H9 (cell line): ENCODE measurements at regions not wholly inside any gene's neighbourhood (a gene's known extent, or its start where the extent isn't known, plus 50 kb on each side); places are given as distances from the start of the nearest gene placed in this dataset.

Experiments
- DNase-seq: peaks from one replicate; pipeline ENCODE4 v3.0.0-alpha.2; 2017
- H2AFZ ChIP-seq: one replicate; pipeline ENCODE4 v1.6.1; 2013; ENCODE audit warnings: mild to moderate bottlenecking, low read length, control low read depth, moderate library complexity
- H2AK5ac ChIP-seq: 2 replicates; pipeline ENCODE4 v1.6.1; 2013; ENCODE audit warnings: low read length, control low read depth, mixed read lengths; ENCODE audit not compliant: insufficient read length
- H2BK120ac ChIP-seq: one replicate; pipeline ENCODE4 v1.6.1; 2013; ENCODE audit warnings: low read depth, mild to moderate bottlenecking, low read length, control low read depth, inconsistent platforms; ENCODE audit not compliant: poor library complexity, severe bottlenecking
- H2BK12ac ChIP-seq: 2 replicates; pipeline ENCODE4 v1.6.1; 2013; ENCODE audit warnings: low read length, control low read depth, mixed read lengths, low read depth; ENCODE audit not compliant: insufficient read length
- H2BK15ac ChIP-seq: 2 replicates; pipeline ENCODE4 v1.6.1; 2013; ENCODE audit warnings: low read depth, low read length, control low read depth
- H2BK20ac ChIP-seq: one replicate; pipeline ENCODE4 v1.6.1; 2013; ENCODE audit warnings: low read depth, mild to moderate bottlenecking, low read length, control low read depth, inconsistent platforms; ENCODE audit not compliant: poor library complexity, severe bottlenecking
- H2BK5ac ChIP-seq: 2 replicates; pipeline ENCODE4 v1.6.1; 2013; ENCODE audit warnings: low read length, control low read depth, mixed read lengths; ENCODE audit not compliant: insufficient read length
- H3K14ac ChIP-seq: 2 replicates; pipeline ENCODE4 v1.6.1; 2013; ENCODE audit warnings: low read length, control low read depth; ENCODE audit not compliant: insufficient read depth
- H3K18ac ChIP-seq: 2 replicates; pipeline ENCODE4 v1.6.1; 2013; ENCODE audit warnings: low read depth, mild to moderate bottlenecking, mixed read lengths, low read length, control low read depth; ENCODE audit not compliant: insufficient read length
- H3K23ac ChIP-seq: 2 replicates; pipeline ENCODE4 v1.6.1; 2013; ENCODE audit warnings: low read length, control low read depth, mixed read lengths, low read depth; ENCODE audit not compliant: insufficient read length
- H3K23me2 ChIP-seq: 2 replicates; pipeline ENCODE4 v1.6.1; 2013; ENCODE audit warnings: low read depth, mild to moderate bottlenecking, mixed read lengths, low read length, control low read depth; ENCODE audit not compliant: insufficient read length, poor library complexity, severe bottlenecking
- H3K27ac ChIP-seq: 2 replicates; pipeline ENCODE4 v1.5.1; 2013; ENCODE audit warnings: low read length, control low read depth, mixed read lengths, low read depth; ENCODE audit not compliant: insufficient read length
- H3K27me3 ChIP-seq: 2 replicates; pipeline ENCODE4 v1.6.1; 2013; ENCODE audit warnings: low read length, control low read depth, inconsistent platforms; ENCODE audit not compliant: insufficient read depth
- H3K4ac ChIP-seq: 2 replicates; pipeline ENCODE4 v1.6.1; 2013; ENCODE audit warnings: low read depth, mild to moderate bottlenecking, control low read depth, inconsistent platforms, low read length, moderate library complexity
- H3K4me1 ChIP-seq: 2 replicates; pipeline ENCODE4 v1.6.1; 2013; ENCODE audit warnings: low read length, control low read depth, inconsistent platforms; ENCODE audit not compliant: insufficient read depth
- H3K4me2 ChIP-seq: 2 replicates; pipeline ENCODE4 v1.6.1; 2013; ENCODE audit warnings: low read length, control low read depth, mixed read lengths; ENCODE audit not compliant: insufficient read length, insufficient read depth
- H3K56ac ChIP-seq: 2 replicates; pipeline ENCODE4 v1.6.1; 2013; ENCODE audit warnings: low read depth, mild to moderate bottlenecking, mixed read lengths, low read length, control low read depth; ENCODE audit not compliant: insufficient read length
- H3K79me1 ChIP-seq: 2 replicates; pipeline ENCODE4 v1.6.1; 2013; ENCODE audit warnings: low read depth, mild to moderate bottlenecking, moderate library complexity, low read length, control low read depth, inconsistent platforms; ENCODE audit not compliant: insufficient read depth, poor library complexity, severe bottlenecking
- H3K79me2 ChIP-seq: 2 replicates; pipeline ENCODE4 v1.6.1; 2013; ENCODE audit warnings: low read length, control low read depth, inconsistent platforms; ENCODE audit not compliant: insufficient read depth
- H3K9ac ChIP-seq: 2 replicates; pipeline ENCODE4 v1.6.1; 2013; ENCODE audit warnings: low read length, control low read depth, mixed read lengths; ENCODE audit not compliant: insufficient read length; ENCODE audit errors: extremely low read depth
- H3K9me3 ChIP-seq: one replicate; pipeline ENCODE4 v1.6.1; 2013; ENCODE audit warnings: low read depth, low read length, inconsistent platforms; ENCODE audit not compliant: control insufficient read depth
- H3T11ph ChIP-seq: one replicate; pipeline ENCODE4 v1.6.1; 2013; ENCODE audit warnings: mild to moderate bottlenecking, low read length, control low read depth, inconsistent platforms
- H4K20me1 ChIP-seq: one replicate; pipeline ENCODE4 v1.6.1; 2013; ENCODE audit not compliant: control insufficient read depth, insufficient read length, insufficient read depth
- H4K5ac ChIP-seq: 2 replicates; pipeline ENCODE4 v1.6.1; 2013; ENCODE audit warnings: low read depth, mild to moderate bottlenecking, mixed read lengths, low read length, control low read depth; ENCODE audit not compliant: insufficient read length
- H4K8ac ChIP-seq: replicated peaks from 2 replicates; pipeline ENCODE4 v1.6.1; 2013; ENCODE audit warnings: low read length, control low read depth, mixed read lengths, low read depth; ENCODE audit not compliant: insufficient read length
- H4K91ac ChIP-seq: 2 replicates; pipeline ENCODE4 v1.6.1; 2013; ENCODE audit warnings: low read depth, mild to moderate bottlenecking, moderate library complexity, mixed read lengths, low read length, control low read depth; ENCODE audit not compliant: insufficient read length
- H3K27ac Mint-ChIP-seq, 3 experiments: 2 replicates in 2 of 3; 3 replicates in 1 of 3; pipeline ENCODE4 v1.8.0; 2020 to 2021; ENCODE audit warnings: mixed read lengths in 3 of 3, mild to moderate bottlenecking in 1 of 3, moderate library complexity in 1 of 3
- H3K27me3 Mint-ChIP-seq: 2 replicates; pipeline ENCODE4 v1.8.0; 2021; ENCODE audit warnings: low read depth, mild to moderate bottlenecking, moderate library complexity, mixed read lengths
- H3K36me3 Mint-ChIP-seq, 3 experiments: 2 replicates in 2 of 3; 3 replicates in 1 of 3; pipeline ENCODE4 v1.8.0; 2020 to 2021; ENCODE audit warnings: low read depth in 3 of 3, mixed read lengths in 3 of 3; ENCODE audit not compliant: insufficient read depth in 1 of 3
- H3K4me1 Mint-ChIP-seq, 2 experiments: 2 replicates each; pipeline ENCODE4 v1.8.0; 2020; ENCODE audit warnings: mixed read lengths in 2 of 2
- H3K4me3 Mint-ChIP-seq, 2 experiments: 2 replicates in 1 of 2; 3 replicates in 1 of 2; pipeline ENCODE4 v1.8.0; 2020 to 2021; ENCODE audit warnings: mild to moderate bottlenecking in 2 of 2, mixed read lengths in 2 of 2, moderate library complexity in 1 of 2
- H3K9me3 Mint-ChIP-seq, 2 experiments: 2 replicates in 1 of 2; 3 replicates in 1 of 2; pipeline ENCODE4 v1.8.0; 2020; ENCODE audit warnings: mild to moderate bottlenecking in 2 of 2, mixed read lengths in 2 of 2, moderate library complexity in 1 of 2
- CTCF ChIP-seq: fragments of 200-600 bp; sonication (generic); conservative IDR thresholded peaks from 3 replicates; pipeline ENCODE4 v1.8.0; 2021; ENCODE audit warnings: antibody characterized with exemption, mild to moderate bottlenecking
- WGBS: extraction: QIAGEN DNeasy Blood & Tissue Kit; methylation state at CpG from one replicate; pipeline ENCODE4 v1.1.7; 2013; ENCODE audit warnings: missing lambda C conversion rate, low lambda C conversion rate, mixed read lengths; ENCODE audit not compliant: insufficient read length; ENCODE audit errors: extremely low coverage; 5-methylcytosine and 5-hydroxymethylcytosine counted together

GRCh38 chr20:24764027-24764793 lies 184.9 kb upstream of the CST7 start:
- DNase-seq, result peak; percentile 18

More at GRCh38 chr20:24764027-24764793, 184.9 kb upstream of the CST7 start:
- Histone ChIP-seq H2BK120ac (no peak overlapping the region), H2BK15ac (no peak overlapping the region), H3K14ac (no peak overlapping the region; the same call in 1 of the 2 replicates), H3K4me2 (no peak overlapping the region), H3K18ac (no peak overlapping the region), H3T11ph (no peak overlapping the region), H2AFZ (no peak overlapping the region), H3K23ac (no peak overlapping the region), H3K9ac (no peak overlapping the region), H4K91ac (no peak overlapping the region), H2AK5ac (no peak overlapping the region), H3K4me1 (no peaks in the 10 kb centered on the region), H3K4ac (no peak overlapping the region), H2BK12ac (no peak overlapping the region), H3K79me1 (no peaks in the 10 kb centered on the region), H4K20me1 (no peaks in the 10 kb centered on the region), H3K23me2 (no peaks in the 10 kb centered on the region), H3K27ac (no peak overlapping the region), H2BK5ac (no peak overlapping the region), H2BK20ac (no peak overlapping the region), H3K9me3 (no peaks in the 10 kb centered on the region), H3K79me2 (no peaks in the 10 kb centered on the region), H4K5ac (no peak overlapping the region), H3K27me3 (no peaks in the 10 kb centered on the region; the same call in 1 of the 2 replicates), H4K8ac (no peak overlapping the region), H3K56ac (no peak overlapping the region)
- H3K9me3 Mint-ChIP-seq, result peaks cover 10 to 14% of the 10 kb centered on the region in 2 experiments
- peaks cover 0 to 3% (median 0%) of the 10 kb centered on the region in 3 experiments; a peak in 4 of 7 replicates for H3K36me3 Mint-ChIP-seq
- peaks cover 6% of the 10 kb centered on the region for H3K27me3 Mint-ChIP-seq
- WGBS, result no CpG with 5 or more reads among the region's 16 CpGs
- no peak overlapping the region for H3K27ac Mint-ChIP-seq
- H3K4me3 Mint-ChIP-seq, result no peak overlapping the region
- peaks cover 7 to 11% of the 10 kb centered on the region in 2 experiments for H3K4me1 Mint-ChIP-seq
- TF ChIP-seq CTCF, result no peak
